NT2/D1 (cell line): ENCODE measurements at regions not wholly inside any gene's neighbourhood (a gene's known extent, or its start where the extent isn't known, plus 50 kb on each side); places are given as distances from the start of the nearest gene placed in this dataset.

Experiments
- SUZ12 ChIP-seq: IDR thresholded peaks from 2 replicates; pipeline ENCODE4 v1.6.1; 2011; ENCODE audit not compliant: insufficient read length, insufficient read depth; ENCODE audit errors: extremely low read depth
- YY1 ChIP-seq: IDR thresholded peaks from 2 replicates; pipeline ENCODE4 v1.6.1; 2011; ENCODE audit not compliant: insufficient read length, insufficient read depth
- ZNF274 ChIP-seq: IDR thresholded peaks from 2 replicates; pipeline ENCODE4 v1.6.1; 2011; ENCODE audit warnings: mild to moderate bottlenecking, low read depth, low read length

DNA sequence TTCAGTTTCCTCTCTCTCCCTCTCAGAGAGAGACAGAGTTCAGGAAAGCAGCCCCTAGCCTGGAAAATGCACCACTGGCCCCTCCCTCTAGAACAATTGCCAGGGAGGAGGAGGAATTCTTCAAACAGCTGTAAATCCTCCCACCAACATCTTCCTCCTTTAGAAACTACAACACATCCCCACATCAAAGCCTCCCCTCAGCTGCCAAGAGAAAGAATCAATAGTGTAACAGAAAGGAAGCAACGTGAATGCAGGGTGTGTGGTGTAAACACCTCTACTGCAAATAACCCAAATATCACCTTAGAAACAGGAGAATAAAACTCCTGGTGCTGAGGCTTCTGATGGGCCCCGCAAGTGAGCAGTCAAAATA, 249.9 kb upstream of the GATB start:
- TF ChIP-seq ZNF274 (no peak), YY1 (no peak), SUZ12 (no peak)
